ENCODE measurements at regions not wholly inside any gene's neighbourhood (a gene's known extent, or its start where the extent isn't known, plus 50 kb on each side); places are given as distances from the start of the nearest gene placed in this dataset.

DNA sequence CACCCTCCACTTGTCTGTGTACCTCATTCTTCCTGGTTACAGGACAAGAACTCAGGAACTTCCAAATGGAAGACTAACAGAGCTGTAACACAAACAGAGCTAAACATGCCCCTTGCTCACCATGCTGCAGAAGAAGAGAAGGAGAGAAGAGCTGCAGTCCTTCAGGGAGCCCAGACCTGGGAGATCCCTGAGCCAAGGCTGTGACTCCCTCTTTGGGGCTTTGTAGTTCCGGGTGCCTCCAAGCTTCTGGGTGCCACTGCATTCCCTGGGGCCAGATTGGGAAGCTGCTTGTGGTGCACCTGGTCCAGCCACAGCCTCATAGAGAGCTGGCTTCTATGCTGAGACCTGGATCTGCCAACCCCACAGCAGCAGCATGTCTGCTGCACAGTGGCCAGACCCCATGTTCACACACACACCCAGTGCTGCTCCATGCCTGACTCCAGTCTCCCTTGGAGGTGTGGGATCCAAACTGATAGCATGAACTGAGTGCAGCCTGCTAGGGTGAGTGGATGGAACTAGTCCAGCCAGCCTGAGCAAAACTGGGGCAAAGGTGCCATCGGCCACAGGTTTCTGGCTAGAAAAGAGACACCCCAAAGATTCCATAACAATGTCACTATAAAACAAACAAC, 263.0 kb upstream of the NRIP1 start:
- Histone ChIP-seq H2AFZ (ENCODE audit: low read length) (no peak overlapping the region), H3K9me3 (ENCODE audit: low read length) (no peaks in the 10 kb centered on the region), H3K4me2 (ENCODE audit: low read length) (no peak overlapping the region), H4K20me1 (ENCODE audit: insufficient read depth, low read length) (no peaks in the 10 kb centered on the region), H3K36me3 (ENCODE audit: insufficient read depth, low read length) (no peaks in the 10 kb centered on the region), H3K79me2 (ENCODE audit: insufficient read depth, low read depth, low read length) (no peaks in the 10 kb centered on the region), H3K27ac (ENCODE audit: low read depth, low read length, poor library complexity, severe bottlenecking) (no peak overlapping the region), H3K4me3 (ENCODE audit: low read depth, low read length, poor library complexity, severe bottlenecking) (no peak overlapping the region), H3K9me2 (ENCODE audit: insufficient read depth, low read length) (no peaks in the 10 kb centered on the region), H3K4me1 (ENCODE audit: insufficient read depth, low read length, poor library complexity, severe bottlenecking) (no peaks in the 10 kb centered on the region)
- POLR2A ChIA-PET, result no interaction called here
- CTCF ChIA-PET (ENCODE audit: unreplicated experiment), result no interaction called here
- no peak for TF ChIP-seq EZH2phosphoT487 (IDR thresholded peaks at IDR 0.05; ENCODE audit: borderline replicate concordance, low read depth, low read length)
- TF ChIP-seq, protein P1, sequence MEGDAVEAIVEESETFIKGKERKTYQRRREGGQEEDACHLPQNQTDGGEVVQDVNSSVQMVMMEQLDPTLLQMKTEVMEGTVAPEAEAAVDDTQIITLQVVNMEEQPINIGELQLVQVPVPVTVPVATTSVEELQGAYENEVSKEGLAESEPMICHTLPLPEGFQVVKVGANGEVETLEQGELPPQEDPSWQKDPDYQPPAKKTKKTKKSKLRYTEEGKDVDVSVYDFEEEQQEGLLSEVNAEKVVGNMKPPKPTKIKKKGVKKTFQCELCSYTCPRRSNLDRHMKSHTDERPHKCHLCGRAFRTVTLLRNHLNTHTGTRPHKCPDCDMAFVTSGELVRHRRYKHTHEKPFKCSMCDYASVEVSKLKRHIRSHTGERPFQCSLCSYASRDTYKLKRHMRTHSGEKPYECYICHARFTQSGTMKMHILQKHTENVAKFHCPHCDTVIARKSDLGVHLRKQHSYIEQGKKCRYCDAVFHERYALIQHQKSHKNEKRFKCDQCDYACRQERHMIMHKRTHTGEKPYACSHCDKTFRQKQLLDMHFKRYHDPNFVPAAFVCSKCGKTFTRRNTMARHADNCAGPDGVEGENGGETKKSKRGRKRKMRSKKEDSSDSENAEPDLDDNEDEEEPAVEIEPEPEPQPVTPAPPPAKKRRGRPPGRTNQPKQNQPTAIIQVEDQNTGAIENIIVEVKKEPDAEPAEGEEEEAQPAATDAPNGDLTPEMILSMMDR (conservative IDR thresholded peaks at IDR 0.05; ENCODE audit: low read length), result no peak
- no TSS peak for BruUV-seq (replicated peaks)
- intact Hi-C loops (cut with micrococcal nuclease; ENCODE audit: unreplicated experiment), result no loop called here
- DNase-seq (ENCODE audit: low spot score), result no peak

DNA sequence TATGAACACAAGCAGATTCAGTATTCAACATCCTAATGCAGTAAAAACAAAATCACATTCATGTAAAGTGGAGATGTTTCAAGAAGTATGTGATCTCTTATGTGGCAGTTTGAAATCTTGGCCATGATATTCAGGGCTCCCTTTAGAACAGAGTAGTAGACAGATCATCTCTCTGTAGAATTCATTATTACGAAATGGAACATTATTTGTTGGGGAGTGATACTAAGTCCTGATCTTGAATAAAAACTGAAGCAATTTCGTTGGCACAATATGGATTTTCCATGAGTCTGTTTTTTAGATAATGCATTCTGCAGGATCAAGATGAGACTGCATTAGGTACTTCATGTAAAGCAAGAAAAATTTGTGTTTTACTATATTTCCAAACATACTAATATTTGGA, 264.4 kb upstream of the NRIP1 start:
- H3K79me2 ChIP-seq (ENCODE audit: insufficient read depth, low read depth, low read length), result no peaks in the 10 kb centered on the region
- H4K20me1 ChIP-seq (ENCODE audit: insufficient read depth, low read length), result no peaks in the 10 kb centered on the region
- H3K4me1 ChIP-seq (ENCODE audit: insufficient read depth, low read length, poor library complexity, severe bottlenecking), result no peaks in the 10 kb centered on the region
- ChIA-PET POLR2A (no interaction called here), CTCF (ENCODE audit: unreplicated experiment) (no interaction called here)
- BruUV-seq (replicated peaks), result no TSS peak
- no peak overlapping the region for H3K4me2 ChIP-seq (ENCODE audit: low read length)
- TF ChIP-seq EZH2phosphoT487 (IDR thresholded peaks at IDR 0.05; ENCODE audit: borderline replicate concordance, low read depth, low read length), result no peak
- TF ChIP-seq, protein P1 (conservative IDR thresholded peaks at IDR 0.05; ENCODE audit: low read length), result no peak
- intact Hi-C loops (cut with micrococcal nuclease; ENCODE audit: unreplicated experiment), result no loop called here
- DNase-seq (ENCODE audit: low spot score), result no peak
- H3K27ac ChIP-seq (ENCODE audit: low read depth, low read length, poor library complexity, severe bottlenecking), result no peak overlapping the region
- H3K9me2 ChIP-seq (ENCODE audit: insufficient read depth, low read length), result no peaks in the 10 kb centered on the region
- H3K4me3 ChIP-seq (ENCODE audit: low read depth, low read length, poor library complexity, severe bottlenecking), result no peak overlapping the region
- no peaks in the 10 kb centered on the region for H3K36me3 ChIP-seq (ENCODE audit: insufficient read depth, low read length)
- H3K9me3 ChIP-seq (ENCODE audit: low read length), result no peaks in the 10 kb centered on the region
- H2AFZ ChIP-seq (ENCODE audit: low read length), result no peak overlapping the region

DNA sequence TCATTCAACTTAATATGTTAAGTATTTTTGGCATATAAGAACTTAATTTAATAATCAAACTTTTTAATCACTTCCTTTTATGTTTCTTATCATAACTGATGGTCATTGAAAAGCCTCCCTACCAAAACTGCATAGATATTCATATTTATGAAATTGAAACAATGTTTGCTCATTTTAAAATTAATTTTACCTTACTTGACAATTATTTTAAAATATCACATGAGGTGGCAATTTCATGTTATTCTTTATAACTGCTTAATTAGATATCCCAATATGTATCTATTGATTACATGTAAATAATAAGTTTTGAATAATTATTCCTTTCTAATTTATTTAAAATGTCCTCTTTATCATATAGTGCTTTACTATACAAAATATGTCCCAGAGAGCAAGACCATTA, 266.1 kb upstream of the NRIP1 start:
- Histone ChIP-seq H2AFZ (ENCODE audit: low read length) (no peak overlapping the region), H3K27ac (ENCODE audit: low read depth, low read length, poor library complexity, severe bottlenecking) (no peak overlapping the region), H3K4me3 (ENCODE audit: low read depth, low read length, poor library complexity, severe bottlenecking) (no peak overlapping the region), H4K20me1 (ENCODE audit: insufficient read depth, low read length) (no peaks in the 10 kb centered on the region), H3K79me2 (ENCODE audit: insufficient read depth, low read depth, low read length) (no peaks in the 10 kb centered on the region), H3K36me3 (ENCODE audit: insufficient read depth, low read length) (no peaks in the 10 kb centered on the region), H3K9me2 (ENCODE audit: insufficient read depth, low read length) (no peaks in the 10 kb centered on the region), H3K9me3 (ENCODE audit: low read length) (no peaks in the 10 kb centered on the region), H3K4me1 (ENCODE audit: insufficient read depth, low read length, poor library complexity, severe bottlenecking) (no peaks in the 10 kb centered on the region), H3K4me2 (ENCODE audit: low read length) (no peak overlapping the region)
- ChIA-PET POLR2A (interaction anchor here (1.0 kb wide), 1 partner anchor 10 kb away, joined by 3 read pairs; no protein-coding TSS in a partner anchor), CTCF (ENCODE audit: unreplicated experiment) (no interaction called here)
- BruUV-seq (replicated peaks), result no TSS peak
- intact Hi-C loops (cut with micrococcal nuclease; ENCODE audit: unreplicated experiment), result no loop called here
- DNase-seq (ENCODE audit: low spot score), result no peak
- no peak for TF ChIP-seq EZH2phosphoT487 (IDR thresholded peaks at IDR 0.05; ENCODE audit: borderline replicate concordance, low read depth, low read length)
- TF ChIP-seq, protein P1 (conservative IDR thresholded peaks at IDR 0.05; ENCODE audit: low read length), result no peak

Measured in OCI-LY7 (cell line).